Stimulated activated CD4-positive, alpha-beta T cell treated with anti-CD3 and anti-CD28 coated beads, Interleukin-4, amount 100 ng/mL, for 1 hour (primary cell): ENCODE measurements at regions not wholly inside any gene's neighbourhood (a gene's known extent, or its start where the extent isn't known, plus 50 kb on each side); places are given as distances from the start of the nearest gene placed in this dataset.

Source experiments
- DNase-seq: peaks from one replicate; pipeline ENCODE4 v3.0.0-alpha.2; 2020

DNA sequence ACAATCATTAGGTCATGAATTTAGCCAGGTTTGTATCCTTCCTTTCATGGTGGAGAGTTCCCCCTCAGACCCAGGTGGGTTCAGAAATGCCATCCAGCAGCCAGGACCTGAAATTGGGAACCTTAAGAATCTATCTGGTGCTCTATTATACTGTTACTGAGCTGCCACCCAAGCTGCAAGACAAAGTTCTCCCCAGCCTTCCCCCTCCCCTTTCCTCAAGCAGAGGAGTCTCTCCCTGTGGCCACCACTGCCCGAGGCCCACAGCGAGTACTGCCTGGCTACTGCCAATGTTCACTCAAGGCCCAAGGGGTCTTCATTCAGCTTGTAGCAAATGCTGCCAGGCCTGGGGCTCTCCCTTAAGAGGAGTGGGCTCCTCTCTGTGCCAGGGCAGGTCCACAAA is 133.8 kb downstream of the TMEM38B start:
- DNase-seq = no peak

DNA sequence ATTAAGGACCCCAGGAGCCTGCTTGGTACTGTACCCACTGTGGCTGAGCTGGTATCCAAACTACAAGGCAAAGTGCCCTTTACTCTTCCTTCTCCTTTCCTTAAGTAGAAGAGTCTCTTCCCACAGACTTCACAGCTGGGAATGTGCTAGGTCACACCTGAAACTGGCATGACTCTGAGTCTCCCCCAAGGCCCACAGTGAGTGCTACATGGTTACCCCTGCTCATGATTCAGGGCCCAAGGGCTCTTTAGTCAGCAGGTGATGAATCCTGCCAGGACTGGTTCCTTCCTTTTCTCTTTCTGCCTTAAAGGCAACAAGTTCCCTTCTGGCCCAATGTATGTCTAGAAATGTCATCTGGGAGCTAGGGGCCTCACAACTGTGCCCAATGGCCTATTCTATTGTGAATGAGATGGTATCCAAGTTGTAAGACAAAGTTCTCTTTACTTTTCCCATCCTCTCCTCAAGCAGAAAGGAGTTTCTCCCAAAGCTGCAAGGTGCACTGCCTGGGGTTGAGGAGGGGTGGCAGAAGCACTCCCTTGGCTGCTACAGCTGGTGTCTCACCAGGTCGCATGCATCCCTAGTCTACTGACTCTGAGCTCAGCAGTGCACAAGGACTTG is 134.4 kb downstream of the TMEM38B start:
- DNase-seq = no peak

DNA sequence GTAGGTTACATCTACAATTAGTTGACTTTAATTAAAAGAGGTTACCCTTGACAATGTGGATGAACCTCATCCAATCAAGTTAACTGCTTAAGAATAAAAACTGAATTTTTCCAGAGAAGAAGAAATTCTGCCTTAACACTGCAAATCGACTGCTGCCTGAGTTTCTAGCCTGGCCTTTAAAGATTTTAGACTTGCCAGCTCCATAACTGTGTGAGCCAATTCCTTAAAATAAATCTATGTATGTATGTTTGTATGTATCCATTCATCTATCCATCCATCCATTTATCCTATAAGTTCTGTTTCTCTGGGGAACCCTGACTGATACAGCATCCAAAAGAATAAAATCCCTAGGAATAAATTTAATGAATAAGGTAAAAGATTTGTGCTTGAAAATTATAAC is 136.1 kb downstream of the TMEM38B start:
- DNase-seq = no peak

GRCh38 chr9:105832096-105832710 is 137.9 kb downstream of the TMEM38B start:
- no peak for DNase-seq

GRCh38 chr9:105833271-105833975 is 139.1 kb downstream of the TMEM38B start:
- no peak for DNase-seq

GRCh38 chr9:105834404-105834803 is 140.1 kb downstream of the TMEM38B start:
- no peak for DNase-seq

GRCh38 chr9:105835721-105836120 is 141.4 kb downstream of the TMEM38B start:
- DNase-seq = no peak

DNA sequence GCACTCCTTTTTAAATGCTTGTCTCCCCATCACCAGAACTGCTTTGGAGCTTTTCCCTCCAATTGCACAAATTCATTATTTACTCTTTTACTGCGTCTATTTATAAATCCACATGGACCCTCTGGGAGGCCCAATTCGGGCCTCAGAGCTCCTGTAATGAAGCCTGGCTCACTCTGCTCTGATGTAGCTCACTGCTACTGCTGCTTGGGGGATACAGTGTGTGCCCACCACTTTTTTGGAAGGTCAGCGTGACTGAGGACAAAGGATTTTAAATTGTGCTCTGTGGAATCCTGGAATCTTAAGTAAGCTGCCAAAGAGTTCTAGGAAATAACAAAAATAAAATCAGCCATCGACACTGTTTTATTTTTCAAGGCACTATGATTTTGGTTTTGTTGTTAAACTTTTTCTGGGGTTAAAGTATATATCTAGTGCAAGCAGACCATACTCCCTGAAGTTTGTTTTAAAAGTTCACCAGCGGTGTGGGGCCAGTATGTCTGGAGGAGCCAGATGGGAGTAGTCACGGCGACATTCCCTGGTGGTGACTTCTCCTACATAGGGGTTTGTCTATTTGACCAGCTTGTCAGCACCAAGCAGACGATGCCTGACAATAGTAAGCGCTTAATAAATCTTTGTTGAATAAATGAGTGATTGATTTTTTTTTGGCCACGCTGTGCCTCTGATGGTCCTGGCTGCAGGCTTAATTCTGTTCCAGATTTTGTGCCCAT is 142.8 kb downstream of the TMEM38B start:
- DNase-seq = no peak

DNA sequence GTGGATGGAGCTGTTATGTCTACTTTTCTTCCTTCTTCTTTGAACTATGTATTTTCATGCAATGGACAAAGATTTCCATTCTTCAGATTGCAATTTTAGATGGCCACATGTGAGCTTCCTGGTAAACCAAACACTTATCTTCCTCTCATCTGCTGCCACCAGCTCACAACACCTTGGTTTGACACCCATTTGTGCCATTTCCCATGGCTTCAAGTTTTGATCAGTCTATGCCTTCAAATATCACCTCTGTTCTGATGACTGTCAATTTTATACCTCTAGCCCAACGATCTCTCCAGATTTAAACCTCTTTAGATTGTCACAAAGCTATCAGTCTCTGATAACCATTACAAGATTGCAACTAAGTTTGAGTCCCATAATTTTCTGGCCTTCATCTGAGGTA is 147.2 kb downstream of the TMEM38B start:
- no peak for DNase-seq

DNA sequence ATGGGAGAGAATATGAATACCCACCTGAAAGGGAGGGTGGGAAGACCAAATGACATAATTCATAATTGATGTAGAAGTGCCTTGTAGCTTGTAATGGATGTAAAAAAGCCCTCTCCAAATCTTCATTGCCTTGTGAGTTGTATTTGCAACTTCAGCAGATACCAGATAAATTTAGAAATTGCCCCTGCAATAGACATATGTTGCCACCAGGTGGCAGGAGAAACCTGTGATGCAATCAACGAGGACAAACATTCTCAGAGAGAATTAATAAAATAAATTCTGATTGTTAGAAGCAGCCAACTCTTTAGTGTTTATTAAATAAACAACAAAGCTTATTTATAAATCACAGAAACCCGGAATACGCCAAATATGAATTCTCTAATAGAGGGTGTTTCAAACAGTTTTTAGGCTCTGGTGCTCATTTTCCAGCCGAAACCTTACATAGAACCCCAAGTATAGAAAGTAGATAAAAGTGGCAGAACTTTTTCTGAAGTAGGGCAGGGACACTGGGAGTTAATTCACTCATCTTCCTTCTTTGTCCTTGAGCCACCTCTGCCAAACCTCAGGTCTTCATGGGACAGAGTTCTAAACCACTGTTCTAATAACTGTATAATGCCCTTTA is 147.8 kb downstream of the TMEM38B start:
- DNase-seq = no peak

- no peak for DNase-seq
These were observed 152.5 kb downstream of the TMEM38B start for GRCh38 chr9:105846825-105847224.

- DNase-seq = no peak
These were observed 156.6 kb downstream of the TMEM38B start for GRCh38 chr9:105850852-105851500.

DNA sequence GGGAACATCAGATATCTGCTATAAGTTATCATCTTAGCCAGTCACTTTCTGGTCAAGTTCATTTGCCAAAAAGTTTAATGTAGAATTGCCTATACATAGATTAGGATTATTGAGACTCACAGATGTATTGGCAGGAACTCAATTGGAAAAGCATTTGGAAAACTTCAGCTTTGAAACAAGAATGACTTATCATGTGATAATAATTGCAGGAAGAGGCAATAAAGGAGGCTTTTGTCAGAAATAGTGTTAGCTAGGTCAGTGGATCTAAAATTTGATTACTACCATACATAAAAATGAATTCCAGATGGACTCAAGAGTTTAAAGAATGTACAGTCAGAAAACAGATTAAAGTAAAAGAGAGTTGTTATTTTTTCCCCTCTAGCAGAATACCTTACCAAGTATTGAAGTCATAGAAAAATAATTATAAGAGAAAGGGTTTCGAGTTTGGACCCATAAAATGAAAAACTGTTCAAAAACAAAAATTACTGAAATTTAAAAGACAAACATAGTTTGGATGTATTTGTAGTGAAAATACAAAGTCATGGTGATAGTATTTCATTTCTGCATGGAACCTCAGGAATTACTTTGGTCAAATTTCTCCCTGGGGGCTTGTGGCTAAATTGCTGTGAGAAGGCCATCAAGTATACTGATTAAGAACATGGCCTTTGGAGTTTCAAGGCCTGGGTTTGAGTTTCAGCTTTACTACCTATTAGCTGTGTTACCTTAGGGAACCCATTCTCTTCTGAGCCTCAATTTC is 159.9 kb downstream of the TMEM38B start:
- no peak for DNase-seq

DNA sequence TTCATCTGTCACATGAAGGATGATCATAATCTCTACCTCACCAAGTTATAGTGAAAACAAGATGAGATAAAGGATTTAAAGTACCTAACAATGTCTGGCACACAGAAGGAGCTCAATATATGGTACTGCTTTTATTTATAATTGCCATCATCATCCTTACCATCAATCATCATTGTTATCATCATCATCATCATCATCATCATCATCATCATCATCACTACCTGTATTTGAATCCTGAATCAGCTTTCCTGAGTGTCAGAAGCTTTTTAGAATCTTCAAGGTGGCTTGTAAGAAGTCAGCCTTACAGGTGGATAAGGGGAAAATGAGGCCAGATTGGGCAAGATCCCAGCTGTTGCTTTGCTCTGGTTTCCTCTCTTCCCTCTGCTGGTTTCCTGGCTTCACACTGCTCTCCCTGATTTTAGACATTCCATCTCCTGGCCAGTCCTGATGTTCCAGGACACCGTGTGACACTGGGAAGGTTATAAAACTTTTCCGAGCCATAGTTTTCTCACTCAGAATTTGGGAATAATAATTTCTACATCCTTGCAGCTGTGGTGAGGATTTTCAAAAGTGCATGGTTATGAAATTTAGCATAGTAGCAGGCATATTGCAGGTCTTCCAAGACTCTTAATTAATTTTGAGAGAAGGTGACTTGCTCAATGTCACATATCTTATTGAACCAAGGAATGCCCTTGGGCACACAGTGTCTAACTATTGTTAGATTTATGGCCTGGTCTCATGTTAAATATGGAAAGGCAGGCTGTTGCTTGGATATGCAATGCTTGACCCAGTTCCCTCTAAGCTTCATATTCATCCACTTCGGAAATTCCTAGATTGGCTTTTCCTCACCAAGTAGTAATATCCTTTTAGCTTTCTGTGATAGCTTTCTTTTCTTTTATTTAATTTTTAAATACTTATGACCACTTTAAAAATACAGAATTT is 160.7 kb downstream of the TMEM38B start:
- no peak for DNase-seq

DNA sequence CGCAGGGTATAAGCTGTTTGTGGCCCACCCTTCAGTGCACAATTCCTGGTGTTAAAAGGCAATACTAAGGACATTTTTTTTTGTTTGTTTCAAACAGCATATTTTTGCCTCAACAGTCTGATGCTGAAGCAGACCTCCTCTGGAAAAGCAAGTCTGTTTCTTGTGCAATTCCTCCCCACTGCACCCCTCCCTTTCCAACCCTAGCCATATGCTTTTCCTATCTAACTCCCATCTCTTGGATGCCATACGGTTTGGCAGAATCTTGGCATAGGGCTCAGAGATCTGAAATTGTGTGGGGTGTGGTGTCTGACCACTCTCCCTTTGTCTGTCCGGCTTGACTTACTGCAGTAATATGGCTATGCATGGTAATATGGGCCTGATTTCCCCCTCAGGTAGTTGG is 161.6 kb downstream of the TMEM38B start:
- DNase-seq = no peak

DNA sequence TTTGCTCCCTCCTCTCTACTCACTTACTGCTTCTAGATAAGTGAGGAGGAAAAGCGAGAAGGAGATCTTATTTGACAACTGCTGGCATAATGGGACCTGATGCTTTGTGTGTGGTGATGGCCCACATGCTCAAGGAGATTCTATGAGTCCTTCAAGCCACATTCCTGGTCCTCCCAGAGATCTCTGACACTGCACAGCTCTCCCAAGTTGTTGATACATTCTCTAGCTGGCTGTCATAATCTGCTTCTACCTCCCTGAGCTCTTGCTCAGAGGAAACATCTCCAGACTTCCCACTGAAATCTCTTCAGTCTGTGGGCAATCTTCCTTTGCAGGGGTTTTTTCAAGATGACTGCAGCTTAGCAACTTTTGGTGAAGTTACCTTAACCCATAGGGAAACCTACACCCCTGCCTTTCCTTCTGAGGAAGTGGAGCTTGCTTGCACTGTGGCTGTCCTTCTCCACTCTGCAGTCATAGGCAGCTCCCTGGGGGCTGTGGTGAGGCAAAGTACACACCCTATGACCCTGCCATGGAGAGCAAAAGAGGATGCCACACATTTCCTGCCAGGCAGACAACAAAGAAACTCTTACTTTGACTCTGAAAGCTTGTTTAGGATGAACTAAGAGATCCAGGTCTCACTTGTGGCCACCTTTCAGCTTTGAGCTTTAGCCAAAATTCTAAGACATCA is 163.8 kb downstream of the TMEM38B start:
- no peak for DNase-seq

GRCh38 chr9:105858877-105859276 is 164.5 kb downstream of the TMEM38B start:
- no peak for DNase-seq

DNA sequence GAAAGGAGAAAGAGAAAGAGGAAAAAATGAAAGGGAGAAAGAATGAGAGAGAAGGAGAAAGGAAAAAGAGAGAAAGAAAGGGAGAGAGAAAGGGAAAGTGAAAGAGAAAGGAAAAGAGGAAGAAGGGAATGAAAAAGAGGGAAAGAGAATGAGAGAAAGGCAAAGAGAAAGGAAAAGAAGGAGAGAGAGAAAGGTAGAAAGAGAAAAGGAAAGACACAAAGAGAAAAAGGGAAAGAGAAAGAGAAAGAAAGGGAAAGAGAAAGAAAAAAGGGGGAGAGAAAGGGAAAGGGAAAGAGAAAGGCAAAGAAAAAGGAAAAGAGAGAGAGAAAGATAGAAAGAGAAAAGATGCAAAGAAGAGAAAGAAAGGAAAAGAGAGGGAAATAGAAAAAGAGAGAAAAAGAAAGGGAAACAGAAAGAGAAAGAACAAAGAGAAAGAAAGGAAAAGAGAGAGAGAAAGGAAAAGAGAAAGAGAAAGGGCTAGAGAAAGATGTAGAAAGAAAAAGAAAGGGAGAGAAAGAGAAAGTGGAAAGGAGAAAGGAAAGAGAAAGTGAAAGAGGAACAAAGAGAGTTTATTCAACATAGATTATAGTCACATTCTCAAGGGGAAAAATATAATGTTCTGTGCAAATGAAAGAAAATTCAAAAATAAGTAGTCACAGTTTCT is 165.2 kb downstream of the TMEM38B start:
- DNase-seq = no peak

DNA sequence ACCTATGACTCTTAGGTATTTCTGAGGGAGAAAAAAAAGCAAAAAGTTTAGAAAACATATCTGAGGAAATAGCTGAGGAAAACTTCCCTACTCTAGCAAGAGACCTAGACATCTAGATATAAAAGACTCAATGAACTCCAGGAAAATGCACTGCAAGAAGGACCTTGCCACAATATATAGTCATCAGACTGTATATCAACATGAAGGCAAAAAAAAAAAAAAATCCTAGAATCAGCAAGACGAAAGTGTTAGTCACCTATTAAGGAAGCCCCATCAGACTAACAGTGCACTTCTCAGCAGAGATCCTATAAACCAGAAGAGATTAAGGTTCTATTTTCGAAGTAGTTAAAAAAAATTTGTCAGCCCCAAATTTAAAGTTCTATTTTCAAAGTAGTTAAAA is 166.2 kb downstream of the TMEM38B start:
- no peak for DNase-seq

GRCh38 chr9:105861972-105862371 is 167.6 kb downstream of the TMEM38B start:
- no peak for DNase-seq
